ENCODE measurements at regions not wholly inside any gene's neighbourhood (a gene's known extent, or its start where the extent isn't known, plus 50 kb on each side); places are given as distances from the start of the nearest gene placed in this dataset.

- Histone ChIP-seq H3K27ac (no peak overlapping the region), H3K9me3 (0 out of 2 replicates have a peak, but pooled peaks cover 10% of the 10 kb centered on the region), H3K4me2 (no peak overlapping the region), H4K20me1 (peaks cover 7% of the 10 kb centered on the region; the same call in 1 of the 2 replicates), H3K36me3 (no peaks in the 10 kb centered on the region), H3K9ac (no peak overlapping the region), H3K4me1 (peaks cover 18% of the 10 kb centered on the region), H3K4me3 (no peak overlapping the region), H3K27me3 (no peaks in the 10 kb centered on the region)
- TF ChIP-seq Cebpa-rat (IDR thresholded peaks at IDR 0.05) = no peak
These were observed 270.4 kb upstream of the KLF14 start for GRCh38 chr7:131004371-131004770.

GRCh38 chr7:131007439-131008330, 273.7 kb upstream of the KLF14 start:
- H3K4me2 ChIP-seq = peak overlapping the region; percentile 11; the same call in 1 of the 2 replicates
- H3K4me3 ChIP-seq = no peak overlapping the region
- H3K27ac ChIP-seq = peak overlapping the region; percentile 20; the same call in 1 of the 2 replicates
- H4K20me1 ChIP-seq = peaks cover 7% of the 10 kb centered on the region; the same call in 1 of the 2 replicates
- no peaks in the 10 kb centered on the region for H3K27me3 ChIP-seq
- peaks cover 11% of the 10 kb centered on the region for H3K4me1 ChIP-seq
- 0 out of 2 replicates have a peak, but pooled peaks cover 5% of the 10 kb centered on the region for H3K9me3 ChIP-seq
- no peak for TF ChIP-seq Cebpa-rat (IDR thresholded peaks at IDR 0.05)
- H3K36me3 ChIP-seq = no peaks in the 10 kb centered on the region
- H3K9ac ChIP-seq = no peak overlapping the region

- Histone ChIP-seq H4K20me1 (peaks cover 19% of the 10 kb centered on the region; the same call in 1 of the 2 replicates), H3K4me3 (no peak overlapping the region), H3K36me3 (no peaks in the 10 kb centered on the region), H3K4me1 (peaks cover 11% of the 10 kb centered on the region), H3K9me3 (no peaks in the 10 kb centered on the region), H3K4me2 (no peak overlapping the region), H3K27me3 (no peaks in the 10 kb centered on the region), H3K27ac (no peak overlapping the region), H3K9ac (no peak overlapping the region)
- no peak for TF ChIP-seq Cebpa-rat (IDR thresholded peaks at IDR 0.05)
These were observed 275.1 kb upstream of the KLF14 start for GRCh38 chr7:131008840-131009711.

GRCh38 chr7:131010029-131010716, 276.2 kb upstream of the KLF14 start:
- H3K4me2 ChIP-seq = no peak overlapping the region
- no peak overlapping the region for H3K9ac ChIP-seq
- H3K27ac ChIP-seq = no peak overlapping the region
- no peaks in the 10 kb centered on the region for H3K9me3 ChIP-seq
- H3K36me3 ChIP-seq = no peaks in the 10 kb centered on the region
- no peak for TF ChIP-seq Cebpa-rat (IDR thresholded peaks at IDR 0.05)
- H3K4me3 ChIP-seq = no peak overlapping the region
- H3K4me1 ChIP-seq = peaks cover 11% of the 10 kb centered on the region
- no peaks in the 10 kb centered on the region for H3K27me3 ChIP-seq
- peaks cover 19% of the 10 kb centered on the region; the same call in 1 of the 2 replicates for H4K20me1 ChIP-seq

- Histone ChIP-seq H4K20me1 (peaks cover 19% of the 10 kb centered on the region; the same call in 1 of the 2 replicates), H3K4me3 (no peak overlapping the region), H3K9me3 (no peaks in the 10 kb centered on the region), H3K27me3 (no peaks in the 10 kb centered on the region), H3K27ac (no peak overlapping the region), H3K4me2 (no peak overlapping the region), H3K4me1 (peaks cover 11% of the 10 kb centered on the region), H3K9ac (no peak overlapping the region), H3K36me3 (no peaks in the 10 kb centered on the region)
- no peak for TF ChIP-seq Cebpa-rat (IDR thresholded peaks at IDR 0.05)
These were observed 276.9 kb upstream of the KLF14 start for GRCh38 chr7:131010717-131011431.

DNA sequence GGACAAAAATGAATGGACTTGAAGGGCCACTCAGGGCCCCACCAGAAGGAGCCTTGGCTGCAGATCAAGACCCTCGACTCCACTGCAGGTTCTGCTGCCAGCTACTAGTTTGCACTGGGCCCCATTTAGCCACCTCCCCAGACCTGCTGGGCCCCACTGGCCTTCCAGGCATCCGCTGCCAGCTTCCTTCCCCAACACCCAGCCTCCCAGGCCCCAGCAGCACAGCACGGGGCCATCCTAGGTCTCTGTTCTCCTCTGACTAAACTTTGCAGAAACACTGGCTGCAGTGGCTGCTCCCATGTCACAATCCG, 277.4 kb upstream of the KLF14 start:
- H3K36me3 ChIP-seq = no peaks in the 10 kb centered on the region
- no peak overlapping the region for H3K9ac ChIP-seq
- no peak overlapping the region for H3K27ac ChIP-seq
- peaks cover 19% of the 10 kb centered on the region; the same call in 1 of the 2 replicates for H4K20me1 ChIP-seq
- no peaks in the 10 kb centered on the region for H3K9me3 ChIP-seq
- H3K4me2 ChIP-seq = no peak overlapping the region
- peaks cover 11% of the 10 kb centered on the region for H3K4me1 ChIP-seq
- no peaks in the 10 kb centered on the region for H3K27me3 ChIP-seq
- TF ChIP-seq Cebpa-rat (IDR thresholded peaks at IDR 0.05) = no peak
- no peak overlapping the region for H3K4me3 ChIP-seq

DNA sequence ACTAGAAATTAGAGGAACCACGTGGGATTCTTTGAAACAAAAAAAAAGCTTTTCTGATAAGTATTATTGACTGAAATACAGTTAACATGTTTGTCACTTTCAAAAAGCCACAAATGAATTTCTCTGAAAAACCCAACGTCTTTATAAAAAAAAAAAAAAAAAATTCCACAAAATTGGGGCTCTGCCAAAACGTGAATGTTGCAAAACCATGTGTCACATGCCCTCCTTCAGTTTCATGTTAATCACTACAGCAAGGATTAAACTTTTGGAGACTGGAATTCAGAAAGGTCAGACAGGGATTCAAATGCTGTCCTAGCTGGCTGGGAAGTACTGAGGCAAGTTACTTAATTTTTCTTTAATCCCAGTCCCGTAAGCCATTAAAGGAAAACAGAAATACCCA, 278.0 kb upstream of the KLF14 start:
- Histone ChIP-seq H3K4me3 (no peak overlapping the region), H3K9me3 (no peaks in the 10 kb centered on the region), H3K4me1 (peaks cover 11% of the 10 kb centered on the region), H3K27ac (no peak overlapping the region), H3K4me2 (no peak overlapping the region), H3K36me3 (no peaks in the 10 kb centered on the region), H3K27me3 (no peaks in the 10 kb centered on the region), H4K20me1 (peaks cover 19% of the 10 kb centered on the region; the same call in 1 of the 2 replicates), H3K9ac (no peak overlapping the region)
- no peak for TF ChIP-seq Cebpa-rat (IDR thresholded peaks at IDR 0.05)

GRCh38 chr7:131012477-131013031, 278.5 kb upstream of the KLF14 start:
- Histone ChIP-seq H3K27me3 (no peaks in the 10 kb centered on the region), H3K4me1 (peaks cover 5% of the 10 kb centered on the region), H3K27ac (no peak overlapping the region), H3K9ac (no peak overlapping the region), H3K4me3 (no peak overlapping the region), H3K36me3 (no peaks in the 10 kb centered on the region), H3K9me3 (no peaks in the 10 kb centered on the region), H4K20me1 (peaks cover 19% of the 10 kb centered on the region; the same call in 1 of the 2 replicates), H3K4me2 (no peak overlapping the region)
- TF ChIP-seq Cebpa-rat (IDR thresholded peaks at IDR 0.05) = no peak
